NCI-H2227 (cell line): ENCODE measurements at regions not wholly inside any gene's neighbourhood (a gene's known extent, or its start where the extent isn't known, plus 50 kb on each side); places are given as distances from the start of the nearest gene placed in this dataset.
"Not testable (repeated sequence)": the region's sequence is repeated elsewhere in the genome, so short reads cannot be mapped to it uniquely, and the experiment has no call there.

Source experiments
- DNase-seq: peaks from one replicate; lab custom pipeline; 2025; ENCODE audit not compliant: unreplicated experiment; lab: John Stamatoyannopoulos, UW

- no peak for DNase-seq
Observed at GRCh38 chr18:25590456-25590855, 238.5 kb upstream of the ZNF521 start.

DNA sequence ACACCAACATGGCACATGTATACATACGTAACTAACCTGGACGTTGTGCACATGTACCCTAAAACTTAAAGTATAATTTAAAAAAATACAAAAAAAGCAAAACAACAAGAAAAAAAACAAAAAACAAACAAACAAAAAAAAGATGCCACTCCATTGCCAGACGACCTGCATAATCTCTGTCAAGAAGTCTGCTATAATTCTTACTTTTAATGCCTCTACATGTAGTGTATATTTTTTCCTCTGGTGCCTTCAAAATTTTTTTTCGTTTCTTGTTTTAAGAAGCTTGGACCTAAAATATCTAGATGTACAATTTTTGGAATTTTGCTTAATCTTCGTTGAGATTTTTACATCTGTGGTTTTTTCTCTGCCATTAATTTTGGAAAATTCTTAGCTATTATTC lies 235.6 kb upstream of the ZNF521 start:
- no peak for DNase-seq

- DNase-seq = no peak
Observed at GRCh38 chr18:25568986-25569385, 217.0 kb upstream of the ZNF521 start.

DNA sequence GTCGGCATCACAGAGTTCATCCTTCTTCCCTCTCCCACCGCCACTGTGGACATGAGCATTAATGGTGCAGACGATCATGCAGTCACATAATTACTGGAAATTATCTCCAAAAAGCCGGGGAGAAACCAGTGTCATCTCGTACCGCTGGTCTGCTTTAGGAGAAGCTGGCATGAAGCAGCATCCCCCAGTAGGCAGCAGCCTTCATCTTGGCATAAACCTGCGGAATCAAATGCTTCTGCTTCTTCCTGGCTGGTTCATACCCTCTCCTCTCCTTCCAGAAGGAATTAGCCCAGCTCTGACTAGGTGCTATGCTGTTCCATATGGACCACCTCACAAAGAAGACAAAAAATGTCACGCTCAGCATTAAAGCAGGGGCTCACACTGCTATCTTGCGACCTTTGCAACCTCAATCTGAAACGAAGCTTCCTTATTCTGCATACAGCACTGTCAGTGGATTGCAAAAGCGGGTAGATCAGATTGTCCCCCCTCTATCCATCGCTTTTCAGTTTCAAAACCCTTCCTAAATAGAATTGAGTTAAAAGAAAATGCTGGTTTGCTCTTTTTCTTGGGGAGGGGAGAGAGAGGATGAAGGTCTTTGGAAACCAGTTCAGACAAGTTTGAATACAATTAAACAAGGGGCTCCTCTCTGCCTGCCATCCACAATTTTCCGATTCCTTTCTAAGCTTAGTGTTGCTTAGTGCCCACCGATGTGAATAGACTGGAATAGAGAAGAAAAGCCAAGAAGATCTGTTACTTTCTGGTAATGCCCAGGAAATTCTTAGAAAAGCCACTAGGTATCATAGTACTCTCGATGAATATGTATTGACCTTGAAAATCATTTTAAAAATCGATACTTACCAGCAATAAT lies 212.1 kb upstream of the ZNF521 start:
- no peak for DNase-seq

DNA sequence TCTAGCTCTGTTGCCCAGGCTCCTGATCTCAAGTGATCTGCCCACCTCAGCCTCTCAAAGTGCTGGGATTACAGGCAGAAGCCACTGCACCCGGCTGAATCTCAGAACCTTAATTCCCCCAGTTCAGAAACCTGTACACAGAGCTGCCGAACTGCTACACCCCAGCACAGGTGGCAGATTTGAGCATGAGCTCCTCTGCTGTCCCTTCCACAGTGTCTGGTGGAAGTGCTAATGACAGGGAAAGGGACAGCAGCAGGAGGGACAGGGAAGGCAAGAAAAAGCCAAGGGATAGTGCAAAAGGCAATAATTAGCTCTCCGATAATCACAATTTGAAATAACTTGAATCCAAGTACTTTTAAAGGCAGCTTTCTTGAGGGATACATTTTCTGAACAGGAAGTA lies 211.4 kb upstream of the ZNF521 start:
- no peak for DNase-seq

DNA sequence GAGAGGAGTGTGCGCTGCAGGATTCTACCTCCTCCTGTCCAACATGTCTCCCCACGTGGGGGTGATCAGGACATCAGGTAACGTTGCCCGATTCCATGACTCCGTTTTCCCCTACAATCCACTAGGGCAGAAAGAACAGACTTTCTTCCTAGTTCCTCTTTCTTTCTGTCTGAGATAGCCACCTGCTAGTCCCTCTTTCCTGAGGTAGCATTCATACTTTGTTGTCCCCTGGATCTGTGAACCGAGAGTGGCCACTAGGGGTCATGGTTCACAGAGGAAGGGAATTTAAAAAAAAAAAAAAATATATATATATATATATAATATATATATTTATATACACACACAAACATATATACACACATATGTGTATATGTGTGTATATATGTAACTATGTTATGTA lies 210.0 kb upstream of the ZNF521 start:
- DNase-seq = no peak

- no peak for DNase-seq
Observed at GRCh38 chr18:25560369-25560768, 208.4 kb upstream of the ZNF521 start.

DNA sequence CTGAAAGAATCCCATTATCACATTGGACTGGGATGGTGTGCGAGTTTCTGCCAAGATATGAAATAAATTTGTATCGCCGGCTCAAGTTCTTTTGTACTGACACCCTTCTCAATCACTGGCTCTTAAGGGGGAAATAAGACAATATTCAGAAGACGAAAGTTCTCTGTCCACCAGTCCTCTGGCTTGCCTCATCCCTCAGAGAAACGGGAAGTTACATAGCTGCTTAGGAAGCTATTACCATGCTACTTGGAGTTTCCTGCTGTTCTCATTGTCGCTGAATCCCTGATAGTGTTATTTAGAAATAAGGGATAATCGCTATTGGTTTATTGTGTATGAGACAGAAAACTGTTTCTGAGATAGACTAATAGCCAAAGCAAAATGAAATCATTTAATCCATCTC lies 205.0 kb upstream of the ZNF521 start:
- DNase-seq = no peak

GRCh38 chr18:25553631-25554263 lies 201.8 kb upstream of the ZNF521 start:
- DNase-seq = no peak

- no peak for DNase-seq
Observed at GRCh38 chr18:25544546-25545287, 192.8 kb upstream of the ZNF521 start.

- DNase-seq = no peak
Observed at GRCh38 chr18:25538175-25538922, 186.4 kb upstream of the ZNF521 start.

DNA sequence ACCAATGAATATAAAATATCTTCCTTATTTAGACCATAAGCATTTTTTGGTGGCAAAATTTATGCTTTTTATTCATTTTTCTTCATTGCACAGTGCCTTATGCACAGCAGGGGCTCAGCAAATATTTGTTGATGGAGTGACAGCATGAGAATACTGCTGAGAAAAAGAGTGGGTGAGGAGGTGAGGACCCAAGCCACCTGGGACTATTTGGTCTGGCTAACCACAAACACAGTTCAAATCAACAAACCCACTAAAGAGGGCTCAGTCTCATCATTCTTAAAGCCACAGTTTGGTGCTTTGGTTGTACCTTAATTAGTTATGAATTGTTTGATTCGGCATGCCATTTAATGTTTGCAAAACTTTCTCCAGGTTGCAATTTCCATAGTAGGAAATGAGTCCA lies 183.5 kb upstream of the ZNF521 start:
- no peak for DNase-seq

DNA sequence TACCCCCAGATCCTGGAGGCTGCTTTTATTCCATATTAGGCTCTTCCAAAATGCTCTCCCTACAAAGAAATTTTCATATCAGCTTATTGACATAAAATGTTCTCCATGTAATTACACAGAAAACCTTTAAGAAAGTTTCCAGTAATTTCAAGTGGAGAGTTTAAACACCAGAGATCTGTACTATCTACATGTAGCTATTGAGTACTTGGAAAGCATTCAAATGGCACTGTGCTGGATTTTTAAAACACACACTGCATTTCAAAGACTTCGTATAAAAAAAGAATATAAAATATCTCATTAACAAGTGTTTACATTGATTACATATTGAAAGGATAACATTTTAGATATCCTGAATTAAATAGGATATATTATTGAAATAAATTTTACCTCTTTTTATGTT lies 182.4 kb upstream of the ZNF521 start:
- no peak for DNase-seq

DNA sequence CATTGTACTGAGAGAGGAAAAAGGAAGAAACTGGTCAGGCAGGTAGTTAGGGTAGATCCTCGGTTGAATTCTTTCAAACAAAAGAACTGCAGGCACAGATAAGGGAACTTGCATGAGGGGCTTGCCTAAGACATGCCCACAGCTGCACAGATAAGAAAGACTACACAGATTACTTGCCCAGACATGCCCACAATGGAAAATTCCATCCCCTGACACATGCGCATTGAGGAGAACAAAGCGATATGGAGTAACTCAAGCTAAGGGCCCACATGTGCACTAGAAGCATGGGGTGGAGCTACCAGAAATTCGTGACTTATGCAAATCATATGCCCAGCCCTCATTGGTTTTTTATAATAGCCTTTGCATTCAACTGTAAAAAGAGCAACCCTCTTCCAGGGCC lies 181.3 kb upstream of the ZNF521 start:
- no peak for DNase-seq

DNA sequence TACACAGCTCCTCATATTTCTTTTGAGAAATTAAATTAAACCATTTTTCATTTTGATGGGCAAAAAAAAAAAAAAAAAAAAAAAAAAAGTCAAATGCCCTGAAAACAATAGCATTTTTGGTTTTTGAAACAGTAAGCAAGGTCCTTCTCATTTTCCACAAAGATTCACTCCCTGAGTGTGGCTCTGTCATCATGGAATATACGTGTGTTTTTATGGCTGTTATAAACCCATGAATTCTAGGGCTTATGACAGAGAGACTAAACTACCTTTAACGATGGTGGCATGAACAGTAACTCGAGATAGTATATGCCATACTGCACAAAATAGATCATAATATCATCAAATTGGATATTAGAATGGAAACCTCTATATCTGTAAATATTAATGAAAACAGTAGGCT lies 179.2 kb upstream of the ZNF521 start:
- DNase-seq = no peak

DNA sequence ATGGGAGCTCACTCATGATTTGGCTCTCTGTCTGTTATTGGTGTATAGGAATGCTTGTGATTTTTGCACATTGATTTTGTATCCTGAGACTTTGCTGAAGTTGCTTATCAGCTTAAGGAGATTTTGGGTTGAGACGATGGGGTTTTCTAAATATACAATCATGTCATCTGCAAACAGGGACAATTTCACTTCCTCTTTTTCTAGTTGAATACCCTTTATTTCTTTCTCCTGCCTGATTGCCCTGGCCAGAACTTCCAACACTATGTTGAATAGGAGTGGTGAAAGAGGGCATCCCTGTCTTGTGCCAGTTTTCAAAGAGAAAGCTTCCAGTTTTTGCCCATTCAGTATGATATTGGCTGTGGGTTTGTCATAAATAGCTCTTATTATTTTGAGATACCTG lies 173.8 kb upstream of the ZNF521 start:
- not testable (repeated sequence) for DNase-seq

GRCh38 chr18:25518716-25519053 lies 166.7 kb upstream of the ZNF521 start:
- DNase-seq = no peak

- DNase-seq = no peak
Observed at GRCh38 chr18:25517881-25518715, 166.1 kb upstream of the ZNF521 start.

DNA sequence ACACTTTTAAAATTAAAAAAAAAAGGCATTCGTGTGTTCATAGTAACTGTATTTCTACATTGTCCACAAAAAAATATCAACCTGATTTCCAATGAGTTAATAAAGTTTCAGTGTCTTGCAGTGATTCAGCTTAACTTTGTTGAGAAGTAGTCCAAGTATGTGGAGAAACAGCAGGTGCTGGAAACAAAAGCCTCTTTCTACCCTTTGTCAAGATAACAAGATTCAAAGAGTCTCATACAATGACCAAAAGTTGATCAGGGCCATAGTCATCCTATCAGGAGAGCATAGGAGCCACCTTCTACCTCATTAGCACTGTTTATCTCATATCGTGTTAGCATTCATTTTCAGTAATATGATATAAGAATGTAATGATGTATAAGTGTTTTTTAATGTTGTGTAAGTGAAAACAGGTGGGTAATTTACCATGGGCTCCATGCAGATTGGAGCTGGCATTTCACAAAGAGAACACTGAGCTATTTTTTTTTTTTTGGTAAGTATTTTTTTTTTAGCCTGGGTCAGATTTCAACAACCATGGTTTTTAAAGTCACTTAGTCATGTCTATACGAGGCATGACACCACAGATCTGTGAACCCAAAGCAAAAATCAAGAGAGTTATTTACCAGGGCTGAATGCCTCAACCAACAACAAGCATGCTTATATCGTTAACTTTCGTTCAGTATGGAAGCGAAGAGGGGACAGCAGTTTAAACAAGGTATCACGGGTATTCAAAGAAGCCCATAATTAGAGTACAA lies 165.0 kb upstream of the ZNF521 start:
- DNase-seq = no peak

GRCh38 chr18:25516121-25516520 lies 164.2 kb upstream of the ZNF521 start:
- no peak for DNase-seq
